ENCODE measurements at regions not wholly inside any gene's neighbourhood (a gene's known extent, or its start where the extent isn't known, plus 50 kb on each side); places are given as distances from the start of the nearest gene placed in this dataset.

DNA sequence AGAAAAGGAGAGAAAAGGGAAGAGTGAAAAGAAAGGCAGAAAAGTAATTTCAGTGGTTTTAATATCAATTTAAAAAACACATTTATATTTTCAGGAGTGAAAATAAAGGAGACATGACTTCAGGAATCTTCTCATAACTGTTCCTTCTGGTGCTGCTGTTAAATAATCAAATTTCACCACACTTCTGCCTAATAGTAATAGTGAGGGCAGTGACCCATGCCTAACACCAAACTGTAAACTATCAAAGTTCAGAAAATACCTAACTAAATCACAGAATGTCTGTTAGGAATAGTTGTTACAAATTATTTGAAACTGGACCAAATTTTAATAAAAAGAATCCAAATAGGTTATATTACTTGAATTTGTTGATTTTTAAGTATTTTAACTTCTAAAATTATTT, 169.4 kb downstream of the RPL10L start:
- H3K4me1 Mint-ChIP-seq: no peaks in the 10 kb centered on the region
- peaks cover 21% of the 10 kb centered on the region for H3K9me3 Mint-ChIP-seq
- ATAC-seq (no peak), DNase-seq (ENCODE audit: low spot score) (no peak)
- H3K36me3 Mint-ChIP-seq: peaks cover 9% of the 10 kb centered on the region; the same call in 1 of the 2 replicates
- ChIA-PET CTCF (no interaction called here), POLR2A (no interaction called here)
- no peak overlapping the region for H3K27ac Mint-ChIP-seq
- TF ChIP-seq ZNF219 (CRISPR knock-in tag; IDR thresholded peaks at IDR 0.05; ENCODE audit: borderline replicate concordance): no peak
- TF ChIP-seq, protein P1, sequence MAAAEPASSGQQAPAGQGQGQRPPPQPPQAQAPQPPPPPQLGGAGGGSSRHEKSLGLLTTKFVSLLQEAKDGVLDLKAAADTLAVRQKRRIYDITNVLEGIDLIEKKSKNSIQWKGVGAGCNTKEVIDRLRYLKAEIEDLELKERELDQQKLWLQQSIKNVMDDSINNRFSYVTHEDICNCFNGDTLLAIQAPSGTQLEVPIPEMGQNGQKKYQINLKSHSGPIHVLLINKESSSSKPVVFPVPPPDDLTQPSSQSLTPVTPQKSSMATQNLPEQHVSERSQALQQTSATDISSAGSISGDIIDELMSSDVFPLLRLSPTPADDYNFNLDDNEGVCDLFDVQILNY (CRISPR knock-in tag; IDR thresholded peaks at IDR 0.05): no peak
- TF ChIP-seq, protein P2, sequence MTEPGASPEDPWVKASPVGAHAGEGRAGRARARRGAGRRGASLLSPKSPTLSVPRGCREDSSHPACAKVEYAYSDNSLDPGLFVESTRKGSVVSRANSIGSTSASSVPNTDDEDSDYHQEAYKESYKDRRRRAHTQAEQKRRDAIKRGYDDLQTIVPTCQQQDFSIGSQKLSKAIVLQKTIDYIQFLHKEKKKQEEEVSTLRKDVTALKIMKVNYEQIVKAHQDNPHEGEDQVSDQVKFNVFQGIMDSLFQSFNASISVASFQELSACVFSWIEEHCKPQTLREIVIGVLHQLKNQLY (CRISPR knock-in tag; IDR thresholded peaks at IDR 0.05): no peak
- no peak for TF ChIP-seq ZNF232 (CRISPR knock-in tag; IDR thresholded peaks at IDR 0.05)
- TF ChIP-seq ZNF263 (CRISPR knock-in tag; IDR thresholded peaks at IDR 0.05; ENCODE audit: low read depth): no peak
- TF ChIP-seq RORB (CRISPR knock-in tag; IDR thresholded peaks at IDR 0.05): no peak
- no peak for TF ChIP-seq TEAD4 (CRISPR knock-in tag; IDR thresholded peaks at IDR 0.05)
- TF ChIP-seq ZBTB21 (CRISPR knock-in tag; IDR thresholded peaks at IDR 0.05; ENCODE audit: borderline replicate concordance): no peak
- TF ChIP-seq MXD4 (CRISPR knock-in tag; IDR thresholded peaks at IDR 0.05; ENCODE audit: borderline replicate concordance): no peak
- TF ChIP-seq, protein P3, sequence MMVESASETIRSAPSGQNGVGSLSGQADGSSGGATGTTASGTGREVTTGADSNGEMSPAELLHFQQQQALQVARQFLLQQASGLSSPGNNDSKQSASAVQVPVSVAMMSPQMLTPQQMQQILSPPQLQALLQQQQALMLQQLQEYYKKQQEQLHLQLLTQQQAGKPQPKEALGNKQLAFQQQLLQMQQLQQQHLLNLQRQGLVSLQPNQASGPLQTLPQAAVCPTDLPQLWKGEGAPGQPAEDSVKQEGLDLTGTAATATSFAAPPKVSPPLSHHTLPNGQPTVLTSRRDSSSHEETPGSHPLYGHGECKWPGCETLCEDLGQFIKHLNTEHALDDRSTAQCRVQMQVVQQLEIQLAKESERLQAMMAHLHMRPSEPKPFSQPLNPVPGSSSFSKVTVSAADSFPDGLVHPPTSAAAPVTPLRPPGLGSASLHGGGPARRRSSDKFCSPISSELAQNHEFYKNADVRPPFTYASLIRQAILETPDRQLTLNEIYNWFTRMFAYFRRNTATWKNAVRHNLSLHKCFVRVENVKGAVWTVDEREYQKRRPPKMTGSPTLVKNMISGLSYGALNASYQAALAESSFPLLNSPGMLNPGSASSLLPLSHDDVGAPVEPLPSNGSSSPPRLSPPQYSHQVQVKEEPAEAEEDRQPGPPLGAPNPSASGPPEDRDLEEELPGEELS (CRISPR knock-in tag; IDR thresholded peaks at IDR 0.05): no peak
- no peak for TF ChIP-seq NR2C2 (CRISPR knock-in tag; IDR thresholded peaks at IDR 0.05)
- TF ChIP-seq HMGA2 (CRISPR knock-in tag; IDR thresholded peaks at IDR 0.05): no peak
- no peaks in the 10 kb centered on the region for H3K27me3 Mint-ChIP-seq (ENCODE audit: low read depth)
- H3K4me3 Mint-ChIP-seq: no peak overlapping the region

DNA sequence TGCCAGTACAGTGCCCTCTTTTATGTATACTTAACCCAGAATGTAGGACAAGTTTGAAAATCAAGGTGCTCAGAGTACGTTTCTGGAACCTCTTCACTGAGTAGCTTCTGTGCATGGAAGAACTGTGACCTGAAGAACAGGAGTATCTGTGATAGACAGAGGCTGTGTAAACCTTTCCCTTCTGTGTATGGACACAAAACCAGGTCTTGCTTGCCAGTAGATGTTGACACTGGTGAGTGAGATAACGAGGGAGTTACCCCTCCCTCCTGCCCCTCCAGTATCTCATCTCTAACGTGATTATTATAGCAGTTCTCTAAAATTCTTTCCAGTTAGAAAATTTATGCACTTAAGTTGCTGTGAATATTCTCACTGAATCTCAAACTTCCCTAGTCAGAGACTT, 170.8 kb downstream of the RPL10L start:
- H3K4me1 Mint-ChIP-seq: no peaks in the 10 kb centered on the region
- TF ChIP-seq, protein P4, sequence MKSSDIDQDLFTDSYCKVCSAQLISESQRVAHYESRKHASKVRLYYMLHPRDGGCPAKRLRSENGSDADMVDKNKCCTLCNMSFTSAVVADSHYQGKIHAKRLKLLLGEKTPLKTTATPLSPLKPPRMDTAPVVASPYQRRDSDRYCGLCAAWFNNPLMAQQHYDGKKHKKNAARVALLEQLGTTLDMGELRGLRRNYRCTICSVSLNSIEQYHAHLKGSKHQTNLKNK (CRISPR knock-in tag; IDR thresholded peaks at IDR 0.05): no peak
- TF ChIP-seq, protein P5, sequence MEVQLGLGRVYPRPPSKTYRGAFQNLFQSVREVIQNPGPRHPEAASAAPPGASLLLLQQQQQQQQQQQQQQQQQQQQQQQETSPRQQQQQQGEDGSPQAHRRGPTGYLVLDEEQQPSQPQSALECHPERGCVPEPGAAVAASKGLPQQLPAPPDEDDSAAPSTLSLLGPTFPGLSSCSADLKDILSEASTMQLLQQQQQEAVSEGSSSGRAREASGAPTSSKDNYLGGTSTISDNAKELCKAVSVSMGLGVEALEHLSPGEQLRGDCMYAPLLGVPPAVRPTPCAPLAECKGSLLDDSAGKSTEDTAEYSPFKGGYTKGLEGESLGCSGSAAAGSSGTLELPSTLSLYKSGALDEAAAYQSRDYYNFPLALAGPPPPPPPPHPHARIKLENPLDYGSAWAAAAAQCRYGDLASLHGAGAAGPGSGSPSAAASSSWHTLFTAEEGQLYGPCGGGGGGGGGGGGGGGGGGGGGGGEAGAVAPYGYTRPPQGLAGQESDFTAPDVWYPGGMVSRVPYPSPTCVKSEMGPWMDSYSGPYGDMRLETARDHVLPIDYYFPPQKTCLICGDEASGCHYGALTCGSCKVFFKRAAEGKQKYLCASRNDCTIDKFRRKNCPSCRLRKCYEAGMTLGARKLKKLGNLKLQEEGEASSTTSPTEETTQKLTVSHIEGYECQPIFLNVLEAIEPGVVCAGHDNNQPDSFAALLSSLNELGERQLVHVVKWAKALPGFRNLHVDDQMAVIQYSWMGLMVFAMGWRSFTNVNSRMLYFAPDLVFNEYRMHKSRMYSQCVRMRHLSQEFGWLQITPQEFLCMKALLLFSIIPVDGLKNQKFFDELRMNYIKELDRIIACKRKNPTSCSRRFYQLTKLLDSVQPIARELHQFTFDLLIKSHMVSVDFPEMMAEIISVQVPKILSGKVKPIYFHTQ (CRISPR knock-in tag; IDR thresholded peaks at IDR 0.05): no peak
- TF ChIP-seq, protein P6, sequence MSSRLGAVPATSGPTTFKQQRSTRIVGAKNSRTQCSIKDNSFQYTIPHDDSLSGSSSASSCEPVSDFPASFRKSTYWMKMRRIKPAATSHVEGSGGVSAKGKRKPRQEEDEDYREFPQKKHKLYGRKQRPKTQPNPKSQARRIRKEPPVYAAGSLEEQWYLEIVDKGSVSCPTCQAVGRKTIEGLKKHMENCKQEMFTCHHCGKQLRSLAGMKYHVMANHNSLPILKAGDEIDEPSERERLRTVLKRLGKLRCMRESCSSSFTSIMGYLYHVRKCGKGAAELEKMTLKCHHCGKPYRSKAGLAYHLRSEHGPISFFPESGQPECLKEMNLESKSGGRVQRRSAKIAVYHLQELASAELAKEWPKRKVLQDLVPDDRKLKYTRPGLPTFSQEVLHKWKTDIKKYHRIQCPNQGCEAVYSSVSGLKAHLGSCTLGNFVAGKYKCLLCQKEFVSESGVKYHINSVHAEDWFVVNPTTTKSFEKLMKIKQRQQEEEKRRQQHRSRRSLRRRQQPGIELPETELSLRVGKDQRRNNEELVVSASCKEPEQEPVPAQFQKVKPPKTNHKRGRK (CRISPR knock-in tag; IDR thresholded peaks at IDR 0.05; ENCODE audit: borderline replicate concordance): no peak
- TF ChIP-seq SMAD3 (CRISPR knock-in tag; IDR thresholded peaks at IDR 0.05; ENCODE audit: borderline replicate concordance): no peak
- TF ChIP-seq ZNF396 (CRISPR knock-in tag; IDR thresholded peaks at IDR 0.05; ENCODE audit: borderline replicate concordance): no peak
- TF ChIP-seq FOXK1 (CRISPR knock-in tag; IDR thresholded peaks at IDR 0.05): no peak
- TF ChIP-seq GRHL2 (CRISPR knock-in tag; IDR thresholded peaks at IDR 0.05; ENCODE audit: insufficient replicate concordance, severe bottlenecking): no peak
- no peak for TF ChIP-seq ZBTB21 (CRISPR knock-in tag; IDR thresholded peaks at IDR 0.05; ENCODE audit: borderline replicate concordance)
- TF ChIP-seq, protein P7, sequence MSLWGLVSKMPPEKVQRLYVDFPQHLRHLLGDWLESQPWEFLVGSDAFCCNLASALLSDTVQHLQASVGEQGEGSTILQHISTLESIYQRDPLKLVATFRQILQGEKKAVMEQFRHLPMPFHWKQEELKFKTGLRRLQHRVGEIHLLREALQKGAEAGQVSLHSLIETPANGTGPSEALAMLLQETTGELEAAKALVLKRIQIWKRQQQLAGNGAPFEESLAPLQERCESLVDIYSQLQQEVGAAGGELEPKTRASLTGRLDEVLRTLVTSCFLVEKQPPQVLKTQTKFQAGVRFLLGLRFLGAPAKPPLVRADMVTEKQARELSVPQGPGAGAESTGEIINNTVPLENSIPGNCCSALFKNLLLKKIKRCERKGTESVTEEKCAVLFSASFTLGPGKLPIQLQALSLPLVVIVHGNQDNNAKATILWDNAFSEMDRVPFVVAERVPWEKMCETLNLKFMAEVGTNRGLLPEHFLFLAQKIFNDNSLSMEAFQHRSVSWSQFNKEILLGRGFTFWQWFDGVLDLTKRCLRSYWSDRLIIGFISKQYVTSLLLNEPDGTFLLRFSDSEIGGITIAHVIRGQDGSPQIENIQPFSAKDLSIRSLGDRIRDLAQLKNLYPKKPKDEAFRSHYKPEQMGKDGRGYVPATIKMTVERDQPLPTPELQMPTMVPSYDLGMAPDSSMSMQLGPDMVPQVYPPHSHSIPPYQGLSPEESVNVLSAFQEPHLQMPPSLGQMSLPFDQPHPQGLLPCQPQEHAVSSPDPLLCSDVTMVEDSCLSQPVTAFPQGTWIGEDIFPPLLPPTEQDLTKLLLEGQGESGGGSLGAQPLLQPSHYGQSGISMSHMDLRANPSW (CRISPR knock-in tag; conservative IDR thresholded peaks at IDR 0.05; ENCODE audit: low read depth): no peak

More for the DNA sequence above, 170.8 kb downstream of the RPL10L start:
- H3K36me3 Mint-ChIP-seq: peaks cover 6% of the 10 kb centered on the region; the same call in 1 of the 2 replicates
- ChIA-PET POLR2A (no interaction called here), CTCF (interaction anchor here (1.0 kb wide), 1 partner anchor 10 kb away, joined by 4 read pairs; no protein-coding TSS in a partner anchor)
- no peaks in the 10 kb centered on the region for H3K27me3 Mint-ChIP-seq (ENCODE audit: low read depth)
- no peak for DNase-seq (ENCODE audit: low spot score)
- H3K27ac Mint-ChIP-seq: no peak overlapping the region
- H3K9me3 Mint-ChIP-seq: peaks cover 20% of the 10 kb centered on the region
- ATAC-seq: no peak
- H3K4me3 Mint-ChIP-seq: no peak overlapping the region
